ENCODE measurements at regions not wholly inside any gene's neighbourhood (a gene's known extent, or its start where the extent isn't known, plus 50 kb on each side); places are given as distances from the start of the nearest gene placed in this dataset.

- TF ChIP-seq CTCF (IDR thresholded peaks at IDR 0.05): no peak
- TF ChIP-seq POLR2A (IDR thresholded peaks at IDR 0.05): no peak
These were observed 226.5 kb upstream of the MYO3A start for GRCh38 chr10:25707572-25707971.
